Bronchial epithelial cell (primary cell): ENCODE measurements at regions not wholly inside any gene's neighbourhood (a gene's known extent, or its start where the extent isn't known, plus 50 kb on each side); places are given as distances from the start of the nearest gene placed in this dataset.

Experiments
- DNase-seq: peaks from one replicate; pipeline ENCODE4 v3.0.0-alpha.2; 2010; ENCODE audit warnings: low read depth
- FAIRE-seq: peaks from 2 replicates; lab custom pipeline; 2011; peaks lifted over from hg19 to GRCh38; lab: Jason Lieb, UNC
- H3K27me3 ChIP-seq: 2 replicates; pipeline ENCODE4 v1.5.1; 2011; ENCODE audit warnings: low read length; ENCODE audit not compliant: control insufficient read depth, insufficient read depth
- H3K36me3 ChIP-seq: 2 replicates; pipeline ENCODE4 v1.5.1; 2011; ENCODE audit warnings: low read length; ENCODE audit not compliant: control insufficient read depth, insufficient read depth
- H3K4me3 ChIP-seq: 2 replicates; pipeline ENCODE4 v1.5.1; 2011; ENCODE audit warnings: mild to moderate bottlenecking, low read depth, low read length, control low read depth
- TF ChIP-seq, protein P1 (sequence below): IDR thresholded peaks from 2 replicates; pipeline ENCODE4 v1.5.1; 2011; ENCODE audit warnings: mild to moderate bottlenecking, moderate library complexity, low read length, control low read depth, inconsistent platforms; ENCODE audit not compliant: insufficient read depth, severe bottlenecking

GRCh38 chr18:57922885-57923284 lies 119.8 kb upstream of the ATP8B1 start:
- H3K36me3 ChIP-seq: no peaks in the 10 kb centered on the region
- H3K4me3 ChIP-seq: no peak overlapping the region
- no peak for DNase-seq
- H3K27me3 ChIP-seq: no peaks in the 10 kb centered on the region
- TF ChIP-seq, protein P1, sequence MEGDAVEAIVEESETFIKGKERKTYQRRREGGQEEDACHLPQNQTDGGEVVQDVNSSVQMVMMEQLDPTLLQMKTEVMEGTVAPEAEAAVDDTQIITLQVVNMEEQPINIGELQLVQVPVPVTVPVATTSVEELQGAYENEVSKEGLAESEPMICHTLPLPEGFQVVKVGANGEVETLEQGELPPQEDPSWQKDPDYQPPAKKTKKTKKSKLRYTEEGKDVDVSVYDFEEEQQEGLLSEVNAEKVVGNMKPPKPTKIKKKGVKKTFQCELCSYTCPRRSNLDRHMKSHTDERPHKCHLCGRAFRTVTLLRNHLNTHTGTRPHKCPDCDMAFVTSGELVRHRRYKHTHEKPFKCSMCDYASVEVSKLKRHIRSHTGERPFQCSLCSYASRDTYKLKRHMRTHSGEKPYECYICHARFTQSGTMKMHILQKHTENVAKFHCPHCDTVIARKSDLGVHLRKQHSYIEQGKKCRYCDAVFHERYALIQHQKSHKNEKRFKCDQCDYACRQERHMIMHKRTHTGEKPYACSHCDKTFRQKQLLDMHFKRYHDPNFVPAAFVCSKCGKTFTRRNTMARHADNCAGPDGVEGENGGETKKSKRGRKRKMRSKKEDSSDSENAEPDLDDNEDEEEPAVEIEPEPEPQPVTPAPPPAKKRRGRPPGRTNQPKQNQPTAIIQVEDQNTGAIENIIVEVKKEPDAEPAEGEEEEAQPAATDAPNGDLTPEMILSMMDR: no peak
- no peak for FAIRE-seq

DNA sequence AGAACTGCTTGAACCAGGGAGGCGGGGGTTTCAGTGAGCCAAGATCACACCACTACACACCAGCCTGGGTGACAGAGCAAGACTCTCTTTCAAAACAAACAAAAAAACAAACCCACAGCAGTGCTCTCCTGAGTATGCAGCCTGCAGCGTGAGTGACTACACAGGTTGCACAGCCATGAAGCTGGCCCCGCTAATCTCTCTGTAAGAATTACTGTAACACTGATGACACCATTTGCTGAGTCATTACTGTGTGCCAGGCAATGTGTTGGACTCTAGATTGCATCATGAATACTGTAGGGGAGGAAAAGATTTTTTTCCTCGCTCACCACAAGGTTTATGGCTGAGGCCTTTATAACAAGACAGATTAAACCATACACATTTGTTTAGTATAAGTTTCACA lies 118.6 kb upstream of the ATP8B1 start:
- TF ChIP-seq, protein P1: no peak
- FAIRE-seq (no peak), DNase-seq (peak; percentile 85)
- Histone ChIP-seq H3K27me3 (no peaks in the 10 kb centered on the region), H3K36me3 (no peaks in the 10 kb centered on the region), H3K4me3 (no peak overlapping the region)

DNA sequence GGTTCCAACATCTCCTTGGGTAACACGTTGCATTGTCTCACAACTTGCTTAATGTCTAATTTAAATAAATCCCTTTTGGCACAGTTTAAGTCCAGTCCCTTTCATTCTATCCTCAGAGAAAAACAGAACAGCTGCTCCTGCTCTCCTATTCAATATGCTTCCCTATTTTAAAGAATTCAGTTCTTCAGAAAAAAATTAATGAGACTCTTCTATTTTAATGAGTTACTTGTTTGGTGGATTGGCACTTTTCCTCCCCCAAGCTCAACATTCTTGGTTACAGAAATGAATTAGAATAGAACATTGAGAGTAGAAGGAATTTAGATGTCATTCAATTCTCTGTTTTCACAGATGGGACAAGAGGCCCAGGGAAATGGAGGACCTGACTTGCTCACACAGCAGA lies 116.9 kb upstream of the ATP8B1 start:
- Histone ChIP-seq H3K36me3 (no peaks in the 10 kb centered on the region), H3K27me3 (no peaks in the 10 kb centered on the region), H3K4me3 (no peak overlapping the region)
- FAIRE-seq: no peak
- TF ChIP-seq, protein P1: no peak
- DNase-seq: no peak

- DNase-seq: peak; percentile 54
- Histone ChIP-seq H3K27me3 (no peaks in the 10 kb centered on the region), H3K36me3 (no peaks in the 10 kb centered on the region), H3K4me3 (no peak overlapping the region)
- TF ChIP-seq, protein P1: no peak
- no peak for FAIRE-seq
Measured at GRCh38 chr18:57918601-57919000, 115.5 kb upstream of the ATP8B1 start.

GRCh38 chr18:57916684-57917083 lies 113.6 kb upstream of the ATP8B1 start:
- Histone ChIP-seq H3K27me3 (no peaks in the 10 kb centered on the region), H3K4me3 (no peak overlapping the region), H3K36me3 (no peaks in the 10 kb centered on the region)
- TF ChIP-seq, protein P1: no peak
- FAIRE-seq (no peak), DNase-seq (no peak)

- no peak overlapping the region for H3K4me3 ChIP-seq
- FAIRE-seq (no peak), DNase-seq (no peak)
- H3K27me3 ChIP-seq: no peaks in the 10 kb centered on the region
- H3K36me3 ChIP-seq: no peaks in the 10 kb centered on the region
- TF ChIP-seq, protein P1: no peak
Measured at GRCh38 chr18:57915865-57916582, 112.9 kb upstream of the ATP8B1 start.
